A172 (cell line): ENCODE measurements at regions not wholly inside any gene's neighbourhood (a gene's known extent, or its start where the extent isn't known, plus 50 kb on each side); places are given as distances from the start of the nearest gene placed in this dataset.

Source experiments
- DNase-seq: peaks from one replicate; pipeline ENCODE4 v3.0.0-alpha.2; 2015; ENCODE audit warnings: low spot score

DNA sequence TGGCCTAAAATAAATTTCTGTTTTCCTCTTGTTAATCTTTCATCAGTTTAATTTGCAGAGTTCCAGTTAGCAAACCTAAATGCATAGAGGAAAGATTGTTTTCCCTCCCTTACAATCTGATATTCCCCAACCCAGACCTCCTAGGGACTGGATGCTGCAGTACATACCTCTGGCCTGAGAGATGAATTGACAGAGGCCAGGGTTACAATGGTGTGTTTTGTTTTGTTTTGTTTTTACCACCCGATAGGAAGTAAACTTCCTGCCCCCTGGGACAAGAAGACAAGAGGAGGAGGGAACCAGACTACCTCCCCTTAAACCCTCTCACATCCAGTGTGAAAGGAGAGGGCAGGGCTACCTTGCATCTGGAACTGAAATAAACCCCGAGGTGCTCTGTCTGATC is 319.0 kb downstream of the LRFN2 start:
- no peak for DNase-seq

- no peak for DNase-seq
These were observed 321.5 kb downstream of the LRFN2 start for GRCh38 chr6:40265615-40266014.

DNA sequence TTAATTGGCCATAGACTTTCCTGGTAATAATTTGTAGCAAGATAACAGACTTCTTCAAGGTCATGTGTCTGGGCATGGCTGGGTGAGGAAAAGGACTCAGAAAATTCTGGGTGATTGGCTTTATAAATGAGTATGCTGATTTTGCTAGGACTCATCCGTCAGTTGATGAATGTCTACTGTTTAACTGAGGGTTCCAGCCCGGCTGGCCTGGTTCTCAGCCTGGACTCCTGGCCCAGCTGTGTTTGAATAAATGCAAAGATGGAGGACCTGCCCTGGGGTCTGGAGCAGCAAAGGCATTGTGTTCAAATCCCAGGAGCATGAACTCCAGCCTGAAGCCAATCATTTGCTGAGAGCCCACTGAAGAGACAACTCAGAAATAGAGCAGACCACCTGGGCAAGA is 323.2 kb downstream of the LRFN2 start:
- no peak for DNase-seq

GRCh38 chr6:40262363-40262762 is 324.8 kb downstream of the LRFN2 start:
- no peak for DNase-seq

DNA sequence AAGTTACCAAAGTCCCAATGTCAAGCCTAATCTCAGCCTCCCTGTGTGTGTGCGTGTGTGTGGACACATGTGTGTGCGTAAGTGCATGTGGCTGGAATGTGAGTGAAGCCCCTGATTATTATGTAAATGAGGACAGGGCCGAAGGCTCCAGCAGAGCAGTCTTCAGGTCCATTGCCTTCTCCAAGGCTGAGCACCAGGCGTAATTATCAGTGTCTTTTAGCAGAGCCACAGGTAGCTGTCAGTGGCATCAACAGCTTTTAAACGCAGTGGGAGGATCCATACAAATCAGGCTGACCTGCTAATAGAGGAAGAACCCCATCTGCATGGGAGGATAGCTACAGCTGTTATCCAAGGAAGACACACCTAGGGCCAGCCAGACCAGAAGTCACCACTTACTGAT is 324.3 kb upstream of the MOCS1 start:
- no peak for DNase-seq

GRCh38 chr6:40256831-40257230 is 322.6 kb upstream of the MOCS1 start:
- DNase-seq, result no peak

DNA sequence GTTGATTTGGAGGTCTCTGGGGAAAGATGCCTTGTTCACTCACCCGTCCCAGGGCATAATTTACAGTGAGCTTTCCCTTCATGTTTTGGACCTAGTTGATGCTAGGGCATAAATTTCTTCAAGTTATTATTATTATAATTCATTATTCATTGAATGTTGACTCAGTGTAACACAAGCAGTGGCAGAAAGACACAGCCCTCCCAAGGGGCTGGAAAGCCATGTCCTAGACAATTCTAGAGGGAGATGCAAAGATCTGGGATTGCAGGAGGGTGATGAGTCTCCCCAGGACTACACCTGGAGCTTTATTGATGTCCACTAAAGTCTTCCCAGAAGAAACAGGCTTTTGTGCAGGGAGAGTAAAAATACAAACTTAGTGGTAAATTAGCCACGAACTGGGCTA is 322.0 kb upstream of the MOCS1 start:
- DNase-seq, result no peak

DNA sequence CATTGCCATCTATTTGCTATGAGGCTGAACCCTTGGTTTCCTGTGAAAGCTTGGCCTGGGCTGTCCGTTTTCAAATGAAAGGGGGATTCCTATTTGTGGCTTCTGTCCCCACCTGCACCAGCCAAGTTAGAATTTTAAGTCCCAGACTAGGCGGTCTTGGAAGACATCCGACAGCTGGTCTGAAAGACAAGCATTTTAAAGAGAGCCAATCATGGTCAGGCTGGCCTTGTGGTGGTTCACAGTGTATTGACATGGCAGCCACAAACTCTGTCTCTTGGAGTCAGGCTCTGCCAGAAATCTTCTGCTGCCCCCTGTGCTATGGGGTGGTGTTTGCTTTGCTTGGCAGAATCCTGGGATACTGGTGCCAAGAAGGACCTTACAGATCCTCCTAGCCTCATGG is 319.2 kb upstream of the MOCS1 start:
- DNase-seq, result no peak

GRCh38 chr6:40252531-40253258 is 318.4 kb upstream of the MOCS1 start:
- no peak for DNase-seq

DNA sequence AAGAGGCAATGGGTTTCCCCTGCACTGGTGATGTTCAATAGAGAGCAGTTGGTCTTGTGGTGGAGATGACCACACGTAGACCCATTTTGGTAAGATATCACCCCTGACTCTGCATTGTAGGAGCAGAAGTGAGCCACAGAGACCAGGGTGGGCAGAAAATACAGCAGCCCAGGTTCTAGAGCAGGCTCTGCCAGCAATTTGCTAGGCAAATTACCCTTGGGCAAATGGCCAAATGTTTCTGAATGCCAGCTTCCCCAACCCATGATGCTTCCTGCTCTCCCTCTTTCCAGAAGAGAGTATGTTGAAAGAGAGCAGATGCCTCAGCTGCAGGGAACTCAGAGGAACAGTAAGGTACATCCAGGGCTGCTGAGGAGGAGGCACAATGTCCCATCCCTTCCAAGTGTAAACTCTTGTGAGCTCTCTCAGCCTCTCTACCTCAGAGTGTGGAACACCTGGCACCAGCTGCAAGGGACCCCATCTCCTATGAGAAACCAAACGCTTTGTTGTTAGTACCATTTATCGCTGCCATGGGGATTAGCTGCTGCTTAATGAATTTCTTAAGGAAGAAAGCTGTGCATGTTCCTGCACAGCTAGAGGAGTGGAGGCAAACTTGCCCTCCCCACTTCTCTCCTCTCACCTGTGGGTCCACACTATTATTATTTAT is 317.5 kb upstream of the MOCS1 start:
- no peak for DNase-seq

- DNase-seq, result no peak
These were observed 315.7 kb upstream of the MOCS1 start for GRCh38 chr6:40249935-40250334.

- DNase-seq, result no peak
These were observed 313.4 kb upstream of the MOCS1 start for GRCh38 chr6:40247516-40248115.

DNA sequence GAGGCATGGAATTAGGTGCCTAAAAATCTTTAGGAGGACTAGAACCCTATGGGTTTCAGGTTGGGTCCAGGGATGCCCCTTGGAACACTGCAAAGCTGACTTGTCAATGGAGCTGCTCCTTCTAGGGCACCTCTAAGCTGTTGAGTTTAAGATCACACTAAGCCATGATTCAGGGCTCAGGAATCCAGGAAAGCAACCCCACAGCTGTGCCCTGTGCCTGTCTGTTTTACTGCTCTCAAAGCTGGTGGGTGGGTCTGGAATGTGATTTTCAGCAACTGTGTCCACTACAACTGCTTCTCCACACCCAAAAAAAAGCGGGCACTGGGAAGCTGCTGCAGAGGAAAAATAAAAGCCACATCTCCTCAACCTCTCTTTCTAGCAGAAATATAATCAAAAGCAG is 310.4 kb upstream of the MOCS1 start:
- no peak for DNase-seq

- no peak for DNase-seq
These were observed 298.4 kb upstream of the MOCS1 start for GRCh38 chr6:40232698-40233097.

DNA sequence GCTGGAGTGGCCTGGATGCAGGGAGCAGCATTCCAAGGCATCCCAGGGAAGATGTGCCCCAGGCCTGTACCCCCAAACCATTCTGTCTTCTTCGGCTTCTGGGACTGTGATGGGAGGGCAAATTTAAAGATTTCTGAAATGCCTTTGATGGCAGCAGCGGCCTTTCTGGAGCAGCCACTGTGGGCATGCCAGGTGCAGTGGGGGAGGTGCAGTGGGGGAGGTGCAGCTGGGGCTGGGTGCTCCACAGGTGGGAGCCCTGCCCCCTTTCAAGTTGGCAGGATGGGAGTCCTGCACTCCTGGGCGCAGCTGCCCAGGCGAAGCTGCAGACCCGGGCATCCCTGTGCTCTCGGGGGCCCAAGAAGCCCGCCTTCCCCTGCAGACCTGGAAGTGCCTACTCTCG is 293.5 kb upstream of the MOCS1 start:
- DNase-seq, result no peak

DNA sequence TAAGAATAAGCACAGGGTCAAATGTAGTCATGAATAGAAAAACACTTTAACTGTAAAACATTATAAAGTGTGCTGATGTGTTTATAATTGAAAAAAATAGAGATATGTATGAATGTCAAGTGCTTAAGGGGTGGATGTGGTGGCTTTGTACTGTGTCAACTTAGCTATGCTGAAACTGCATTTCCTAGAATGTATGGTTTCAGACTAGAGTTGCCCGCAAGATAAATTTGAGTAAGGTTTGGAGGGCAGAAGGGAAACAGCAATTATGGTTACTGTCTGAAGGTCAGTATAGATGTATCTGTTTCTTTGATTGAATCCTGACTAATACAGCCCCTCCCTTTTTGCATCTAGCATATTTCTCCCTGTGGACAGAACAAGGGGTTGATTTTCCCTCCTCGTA is 288.1 kb upstream of the MOCS1 start:
- DNase-seq, result no peak

- no peak for DNase-seq
These were observed 285.5 kb upstream of the MOCS1 start for GRCh38 chr6:40219799-40220198.

DNA sequence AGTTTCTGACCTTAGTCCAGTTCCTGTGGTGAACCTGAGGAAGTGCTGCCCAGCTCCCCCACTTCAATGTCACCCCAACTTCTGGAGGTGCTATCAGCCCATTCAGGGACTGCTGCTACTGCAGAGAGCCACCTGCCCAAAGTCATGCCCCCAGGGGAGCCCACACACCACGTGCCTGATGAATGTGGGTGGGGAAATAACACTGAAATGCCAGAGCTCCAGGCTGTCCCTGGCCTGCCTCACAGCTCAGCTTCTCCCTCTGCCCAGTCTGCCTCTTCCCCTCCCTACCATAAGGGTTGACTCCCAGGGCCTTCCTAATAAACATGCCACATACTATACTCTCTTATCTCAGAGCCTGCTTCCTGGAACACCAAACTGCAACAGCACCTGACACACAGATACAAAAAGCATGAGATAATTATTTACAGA is 276.4 kb upstream of the MOCS1 start:
- no peak for DNase-seq

DNA sequence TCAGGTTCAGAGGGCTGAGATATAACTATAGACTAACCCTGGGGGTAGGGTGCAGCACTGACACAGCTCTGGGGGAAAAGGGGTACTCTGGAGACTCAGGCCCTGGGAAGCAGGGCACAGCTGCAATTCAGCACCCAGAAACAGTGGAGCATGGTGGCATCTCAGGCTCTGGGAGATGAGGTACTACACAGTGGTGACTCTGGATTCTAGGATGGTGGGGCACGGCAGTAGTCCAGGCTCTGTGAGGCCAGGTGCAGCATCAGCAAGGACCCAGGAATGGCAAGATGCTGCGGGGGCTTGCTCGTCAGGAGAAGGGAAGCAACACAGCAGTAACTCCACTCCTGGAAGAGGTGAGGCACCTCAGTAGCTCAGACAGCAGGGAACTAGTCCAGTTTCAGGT is 271.5 kb upstream of the MOCS1 start:
- no peak for DNase-seq

DNA sequence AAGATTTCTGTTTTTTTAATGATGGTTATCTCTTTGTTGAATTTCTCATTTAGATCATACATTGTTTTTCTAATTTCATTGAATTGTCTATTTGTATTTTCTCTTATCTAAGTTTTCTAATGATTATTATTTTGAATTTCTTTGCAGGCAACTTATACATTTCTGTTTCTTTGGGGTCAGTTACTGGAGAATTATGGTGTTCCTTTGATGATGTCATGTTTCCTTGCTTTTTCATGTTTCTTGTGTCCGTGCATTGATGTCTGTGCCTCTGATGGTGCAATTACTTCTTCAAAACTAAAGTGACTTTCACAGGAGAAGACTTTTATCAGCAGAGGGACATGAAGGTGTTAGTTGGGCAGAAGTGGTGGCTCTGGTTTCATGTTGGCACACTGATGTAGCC is 270.7 kb upstream of the MOCS1 start:
- DNase-seq, result no peak

DNA sequence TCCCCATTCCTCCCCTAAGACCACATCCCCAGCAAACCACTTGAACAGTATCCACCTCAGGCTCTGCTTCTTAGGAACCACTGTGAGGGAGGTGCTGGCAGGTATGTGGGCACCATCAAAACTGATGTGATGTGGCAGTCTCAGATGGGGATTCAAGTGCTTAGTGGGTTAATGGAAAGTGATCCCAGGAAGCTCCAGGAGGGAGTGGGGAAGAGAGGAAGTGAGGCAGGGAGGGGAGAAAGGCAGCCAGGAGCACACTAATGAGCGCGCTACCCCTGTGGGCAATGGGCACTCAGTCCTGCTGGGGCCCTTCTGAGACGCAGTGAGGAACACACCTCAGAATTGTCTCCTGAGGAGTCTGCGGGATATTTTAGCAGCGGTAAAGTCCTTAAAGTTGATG is 263.1 kb upstream of the MOCS1 start:
- DNase-seq, result no peak

DNA sequence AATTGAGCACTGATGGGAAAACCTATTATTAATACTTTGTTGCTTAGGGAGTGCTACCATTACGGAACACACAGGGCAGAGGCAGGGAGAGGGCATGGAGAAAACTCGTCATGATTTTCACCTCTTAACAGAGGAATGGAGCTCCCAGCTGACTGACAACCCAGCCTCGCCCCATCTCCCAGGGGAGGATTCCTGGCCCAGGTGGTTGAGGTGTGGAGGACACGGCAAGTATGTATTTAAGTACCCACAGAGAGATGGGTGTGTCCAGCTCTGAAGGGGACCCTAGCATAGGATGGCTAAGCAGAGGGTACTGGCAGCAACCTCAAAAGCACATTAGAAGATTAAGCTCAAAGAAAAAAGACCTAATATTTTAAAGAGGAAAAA is 261.9 kb upstream of the MOCS1 start:
- DNase-seq, result no peak

GRCh38 chr6:40195428-40196134 is 261.3 kb upstream of the MOCS1 start:
- no peak for DNase-seq
